Type B pancreatic cell (in vitro differentiated cells): ENCODE measurements at regions not wholly inside any gene's neighbourhood (a gene's known extent, or its start where the extent isn't known, plus 50 kb on each side); places are given as distances from the start of the nearest gene placed in this dataset.
A peak's percentile ranks its signal among the peaks of the same experiment; 100 is the strongest.

Experiments
- DNase-seq: peaks from one replicate; pipeline ENCODE4 v3.0.0; 2021; ENCODE audit warnings: mixed read lengths; ENCODE audit not compliant: unreplicated experiment; ENCODE audit errors: extremely low spot score
- H3K27ac Mint-ChIP-seq: 2 replicates; pipeline ENCODE4 v1.8.0; 2021; ENCODE audit warnings: mild to moderate bottlenecking, mixed read lengths
- H3K27me3 Mint-ChIP-seq: 2 replicates; pipeline ENCODE4 v1.8.0; 2021; ENCODE audit warnings: mixed read lengths
- H3K36me3 Mint-ChIP-seq: 2 replicates; pipeline ENCODE4 v1.8.0; 2021; ENCODE audit warnings: mixed read lengths
- H3K4me1 Mint-ChIP-seq: one replicate; pipeline ENCODE4 v1.8.0; 2021; ENCODE audit warnings: mixed read lengths; ENCODE audit not compliant: unreplicated experiment
- H3K4me3 Mint-ChIP-seq: 2 replicates; pipeline ENCODE4 v1.8.0; 2021; ENCODE audit warnings: mild to moderate bottlenecking, mixed read lengths
- H3K9me3 Mint-ChIP-seq: 2 replicates; pipeline ENCODE4 v1.8.0; 2021; ENCODE audit warnings: mixed read lengths
- TF ChIP-seq, protein P1 (sequence below): fragments of 200-600 bp; sonication (generic); conservative IDR thresholded peaks from 2 replicates; pipeline ENCODE4 v1.5.0; 2021; ENCODE audit warnings: antibody characterized with exemption, mild to moderate bottlenecking

DNA sequence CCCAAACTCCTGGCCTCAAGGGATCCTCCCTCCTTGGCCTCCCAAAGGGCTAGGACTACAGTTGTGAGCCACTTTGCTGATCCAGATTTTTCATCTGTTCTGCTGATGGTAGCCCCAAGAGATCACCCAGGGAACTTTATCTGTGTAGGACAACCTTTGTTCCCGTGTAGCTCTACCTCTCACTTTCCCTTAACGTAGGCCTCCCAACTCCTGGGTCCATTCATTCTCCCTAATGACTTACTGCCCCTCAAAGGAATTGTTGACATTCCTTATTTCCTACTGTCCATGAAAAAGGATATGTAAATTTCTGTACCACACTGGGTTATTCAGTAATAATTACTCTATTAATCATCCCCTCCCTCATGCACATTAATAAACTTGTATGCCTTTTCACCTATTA, 51.0 kb upstream of the PHF24 start:
- TF ChIP-seq, protein P1, sequence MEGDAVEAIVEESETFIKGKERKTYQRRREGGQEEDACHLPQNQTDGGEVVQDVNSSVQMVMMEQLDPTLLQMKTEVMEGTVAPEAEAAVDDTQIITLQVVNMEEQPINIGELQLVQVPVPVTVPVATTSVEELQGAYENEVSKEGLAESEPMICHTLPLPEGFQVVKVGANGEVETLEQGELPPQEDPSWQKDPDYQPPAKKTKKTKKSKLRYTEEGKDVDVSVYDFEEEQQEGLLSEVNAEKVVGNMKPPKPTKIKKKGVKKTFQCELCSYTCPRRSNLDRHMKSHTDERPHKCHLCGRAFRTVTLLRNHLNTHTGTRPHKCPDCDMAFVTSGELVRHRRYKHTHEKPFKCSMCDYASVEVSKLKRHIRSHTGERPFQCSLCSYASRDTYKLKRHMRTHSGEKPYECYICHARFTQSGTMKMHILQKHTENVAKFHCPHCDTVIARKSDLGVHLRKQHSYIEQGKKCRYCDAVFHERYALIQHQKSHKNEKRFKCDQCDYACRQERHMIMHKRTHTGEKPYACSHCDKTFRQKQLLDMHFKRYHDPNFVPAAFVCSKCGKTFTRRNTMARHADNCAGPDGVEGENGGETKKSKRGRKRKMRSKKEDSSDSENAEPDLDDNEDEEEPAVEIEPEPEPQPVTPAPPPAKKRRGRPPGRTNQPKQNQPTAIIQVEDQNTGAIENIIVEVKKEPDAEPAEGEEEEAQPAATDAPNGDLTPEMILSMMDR = no peak
- DNase-seq = no peak
- Mint-ChIP-seq H3K9me3 (no peaks in the 10 kb centered on the region), H3K27ac (no peak overlapping the region), H3K4me3 (no peak overlapping the region), H3K4me1 (no peaks in the 10 kb centered on the region), H3K36me3 (no peaks in the 10 kb centered on the region), H3K27me3 (peaks cover 55% of the 10 kb centered on the region)

DNA sequence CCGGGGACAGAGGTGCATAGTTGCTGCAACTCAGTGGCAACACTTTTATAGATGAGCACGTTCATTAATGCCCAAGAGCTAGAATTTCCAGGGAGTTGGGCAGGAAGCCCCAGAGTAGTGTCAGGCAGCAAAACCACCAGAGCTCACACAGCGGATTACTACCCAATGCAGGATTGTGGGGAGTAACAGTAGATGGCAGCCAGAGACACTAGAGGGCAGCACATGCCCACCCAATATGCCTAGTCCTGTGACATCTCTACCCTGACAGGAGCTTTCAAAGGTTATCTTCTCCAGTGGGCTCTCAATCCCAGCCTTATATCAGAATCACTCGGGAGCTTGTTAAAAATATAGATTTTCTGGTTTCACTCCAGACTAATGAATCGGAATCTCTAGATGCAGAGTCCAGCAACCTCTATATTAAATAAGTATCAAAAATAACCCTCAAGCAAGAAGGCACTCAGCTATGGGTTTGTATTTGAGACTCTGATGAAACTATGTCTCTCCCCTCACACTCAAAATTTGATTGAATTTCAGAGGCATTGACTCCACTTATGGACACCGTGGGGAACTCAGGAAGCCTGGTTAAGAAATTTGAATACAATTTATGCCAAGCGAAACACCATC, 58.4 kb upstream of the PHF24 start:
- peaks cover 62% of the 10 kb centered on the region for H3K27me3 Mint-ChIP-seq

DNA sequence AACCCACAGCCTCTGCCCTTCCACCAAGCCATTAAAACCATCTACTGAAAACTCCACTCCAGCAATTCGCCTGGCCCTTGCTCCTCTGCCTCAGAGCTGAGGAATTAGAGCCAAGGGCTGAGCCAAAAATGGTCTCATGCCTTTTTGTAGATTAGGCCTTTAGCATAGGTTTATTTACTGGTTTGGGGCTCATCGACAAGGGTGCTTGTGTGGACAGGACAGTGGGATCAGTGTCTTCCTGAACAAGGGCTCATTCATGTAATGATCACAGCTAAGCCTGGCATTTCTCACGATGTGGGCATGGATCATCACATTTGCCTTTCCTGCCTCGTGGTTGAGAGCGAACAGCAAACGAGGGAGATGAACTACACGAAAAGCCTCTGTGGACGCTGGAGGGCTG, 59.2 kb upstream of the PHF24 start:
- TF ChIP-seq, protein P1 = no peak
- H3K36me3 Mint-ChIP-seq = no peaks in the 10 kb centered on the region
- peaks cover 65% of the 10 kb centered on the region for H3K27me3 Mint-ChIP-seq
- no peak overlapping the region for H3K27ac Mint-ChIP-seq
- no peaks in the 10 kb centered on the region for H3K4me1 Mint-ChIP-seq
- no peak for DNase-seq
- no peak overlapping the region for H3K4me3 Mint-ChIP-seq
- H3K9me3 Mint-ChIP-seq = no peaks in the 10 kb centered on the region

More for the DNA sequence above, 58.4 kb upstream of the PHF24 start:
- no peaks in the 10 kb centered on the region for H3K4me1 Mint-ChIP-seq
- H3K9me3 Mint-ChIP-seq = no peaks in the 10 kb centered on the region
- H3K36me3 Mint-ChIP-seq = no peaks in the 10 kb centered on the region
- TF ChIP-seq, protein P1 = peak; percentile 91
- no peak overlapping the region for H3K27ac Mint-ChIP-seq
- no peak for DNase-seq
- H3K4me3 Mint-ChIP-seq = no peak overlapping the region

DNA sequence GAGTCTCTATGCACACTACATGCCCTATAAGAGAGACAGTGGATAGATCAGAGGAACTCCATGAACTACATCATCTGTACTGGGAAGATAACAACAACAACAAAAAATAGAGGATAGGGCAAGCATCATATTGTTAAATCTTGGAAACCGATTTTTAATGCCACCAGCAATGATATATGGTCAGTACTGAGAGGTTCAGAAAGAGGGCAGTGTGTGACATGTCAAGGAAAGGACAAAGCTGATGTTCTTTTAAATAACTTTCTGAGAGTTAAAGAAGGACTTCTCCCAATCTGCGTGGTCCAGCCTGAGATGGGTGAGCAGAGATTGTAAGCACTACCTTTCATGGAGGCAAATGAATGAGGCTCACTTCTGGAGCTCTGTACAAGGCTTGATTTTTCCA, 62.0 kb upstream of the PHF24 start:
- H3K4me1 Mint-ChIP-seq = no peaks in the 10 kb centered on the region
- H3K27me3 Mint-ChIP-seq = peaks cover 77% of the 10 kb centered on the region
- no peaks in the 10 kb centered on the region for H3K36me3 Mint-ChIP-seq
- H3K27ac Mint-ChIP-seq = no peak overlapping the region
- H3K4me3 Mint-ChIP-seq = no peak overlapping the region
- DNase-seq = no peak
- no peaks in the 10 kb centered on the region for H3K9me3 Mint-ChIP-seq
- TF ChIP-seq, protein P1 = peak; percentile 36

DNA sequence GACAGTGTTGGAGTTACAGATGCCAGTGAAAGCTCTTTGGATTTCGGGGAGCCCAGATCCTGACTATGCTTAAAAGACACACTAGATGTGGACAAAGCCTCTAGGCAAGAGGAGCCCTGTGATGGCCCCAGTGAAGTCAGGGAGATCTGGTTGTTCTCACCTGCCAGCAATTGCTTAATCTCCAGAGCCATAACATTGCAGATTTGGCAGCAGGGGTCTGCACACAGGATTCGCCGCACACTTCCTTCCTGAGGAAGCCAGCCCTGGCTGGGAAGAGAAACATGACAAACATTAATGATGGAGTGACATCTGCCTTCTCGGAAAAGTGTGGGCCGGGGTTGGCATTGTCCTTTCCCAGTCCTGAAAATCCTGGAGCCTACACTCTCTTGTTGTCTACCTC, 65.2 kb upstream of the PHF24 start:
- H3K4me3 Mint-ChIP-seq = no peak overlapping the region
- no peak for DNase-seq
- H3K4me1 Mint-ChIP-seq = no peaks in the 10 kb centered on the region
- peaks cover 59% of the 10 kb centered on the region for H3K27me3 Mint-ChIP-seq
- TF ChIP-seq, protein P1 = no peak
- H3K9me3 Mint-ChIP-seq = no peaks in the 10 kb centered on the region
- no peaks in the 10 kb centered on the region for H3K36me3 Mint-ChIP-seq
- no peak overlapping the region for H3K27ac Mint-ChIP-seq

DNA sequence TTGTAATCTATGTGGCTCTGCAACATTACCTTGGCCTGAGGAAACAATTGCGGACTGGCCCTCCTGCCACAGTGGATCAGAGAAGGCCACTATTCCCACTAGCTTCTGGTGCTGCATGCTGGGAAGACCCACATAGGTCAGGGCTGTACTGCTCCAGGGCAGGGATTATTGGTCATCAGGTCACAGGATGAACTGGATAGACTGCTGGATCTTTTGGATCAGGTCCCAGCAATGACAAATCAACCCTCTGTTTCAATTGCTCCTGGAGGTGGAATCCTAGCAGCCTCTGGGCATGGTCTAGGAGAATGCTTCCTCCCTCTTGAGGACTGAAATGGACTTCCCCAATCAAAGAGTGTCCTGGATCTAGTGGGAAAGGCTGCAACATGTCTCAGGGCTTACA, 66.7 kb upstream of the PHF24 start:
- no peaks in the 10 kb centered on the region for H3K9me3 Mint-ChIP-seq
- H3K27ac Mint-ChIP-seq = no peak overlapping the region
- H3K36me3 Mint-ChIP-seq = no peaks in the 10 kb centered on the region
- H3K4me3 Mint-ChIP-seq = no peak overlapping the region
- TF ChIP-seq, protein P1 = no peak
- H3K4me1 Mint-ChIP-seq = no peaks in the 10 kb centered on the region
- no peak for DNase-seq
- peaks cover 46% of the 10 kb centered on the region for H3K27me3 Mint-ChIP-seq
